ENCODE measurements at regions not wholly inside any gene's neighbourhood (a gene's known extent, or its start where the extent isn't known, plus 50 kb on each side); places are given as distances from the start of the nearest gene placed in this dataset.

GRCh38 chr16:86768228-86768791 is 190.0 kb downstream of the FOXL1 start:
- Histone ChIP-seq H3K27me3 (ENCODE audit: control insufficient read depth, insufficient read depth, low read length) (no peaks in the 10 kb centered on the region), H3K79me2 (no peaks in the 10 kb centered on the region), H3K36me3 (ENCODE audit: control insufficient read depth, insufficient read depth, low read length) (no peaks in the 10 kb centered on the region), H3K27ac (no peak overlapping the region), H3K4me3 (ENCODE audit: low read depth, low read length) (no peak overlapping the region), H3K4me1 (no peaks in the 10 kb centered on the region), H3K4me2 (ENCODE audit: low read length) (no peak overlapping the region), H3K9ac (no peak overlapping the region), H3K9me3 (ENCODE audit: control insufficient read depth, low read length) (no peaks in the 10 kb centered on the region), H2AFZ (no peak overlapping the region)
- TF ChIP-seq CTCF (IDR thresholded peaks at IDR 0.05) = no peak

GRCh38 chr16:86768999-86769398 is 190.7 kb downstream of the FOXL1 start:
- H3K27me3 ChIP-seq (ENCODE audit: control insufficient read depth, insufficient read depth, low read length) = no peaks in the 10 kb centered on the region
- H3K27ac ChIP-seq = no peak overlapping the region
- no peaks in the 10 kb centered on the region for H3K36me3 ChIP-seq (ENCODE audit: control insufficient read depth, insufficient read depth, low read length)
- no peak overlapping the region for H3K9ac ChIP-seq
- no peak overlapping the region for H3K4me2 ChIP-seq (ENCODE audit: low read length)
- no peak for TF ChIP-seq CTCF (IDR thresholded peaks at IDR 0.05)
- no peak overlapping the region for H3K4me3 ChIP-seq (ENCODE audit: low read depth, low read length)
- H3K9me3 ChIP-seq (ENCODE audit: control insufficient read depth, low read length) = no peaks in the 10 kb centered on the region
- H2AFZ ChIP-seq = no peak overlapping the region
- no peaks in the 10 kb centered on the region for H3K4me1 ChIP-seq
- no peaks in the 10 kb centered on the region for H3K79me2 ChIP-seq

- Histone ChIP-seq H3K27me3 (ENCODE audit: control insufficient read depth, insufficient read depth, low read length) (no peaks in the 10 kb centered on the region), H3K36me3 (ENCODE audit: control insufficient read depth, insufficient read depth, low read length) (no peaks in the 10 kb centered on the region), H3K9ac (no peak overlapping the region), H3K4me1 (no peaks in the 10 kb centered on the region), H2AFZ (no peak overlapping the region), H3K4me3 (ENCODE audit: low read depth, low read length) (no peak overlapping the region), H3K4me2 (ENCODE audit: low read length) (no peak overlapping the region), H3K27ac (no peak overlapping the region), H3K9me3 (ENCODE audit: control insufficient read depth, low read length) (no peaks in the 10 kb centered on the region), H3K79me2 (no peaks in the 10 kb centered on the region)
- TF ChIP-seq CTCF (IDR thresholded peaks at IDR 0.05) = no peak
Observed at GRCh38 chr16:86771506-86772460, 193.4 kb downstream of the FOXL1 start.

- H2AFZ ChIP-seq = no peak overlapping the region
- H3K9me3 ChIP-seq (ENCODE audit: control insufficient read depth, low read length) = no peaks in the 10 kb centered on the region
- H3K4me1 ChIP-seq = no peaks in the 10 kb centered on the region
- no peaks in the 10 kb centered on the region for H3K79me2 ChIP-seq
- no peak overlapping the region for H3K4me3 ChIP-seq (ENCODE audit: low read depth, low read length)
- H3K9ac ChIP-seq = no peak overlapping the region
- H3K27me3 ChIP-seq (ENCODE audit: control insufficient read depth, insufficient read depth, low read length) = no peaks in the 10 kb centered on the region
- no peak overlapping the region for H3K4me2 ChIP-seq (ENCODE audit: low read length)
- no peaks in the 10 kb centered on the region for H3K36me3 ChIP-seq (ENCODE audit: control insufficient read depth, insufficient read depth, low read length)
- no peak overlapping the region for H3K27ac ChIP-seq
- no peak for TF ChIP-seq CTCF (IDR thresholded peaks at IDR 0.05)
Observed at GRCh38 chr16:86772671-86773353, 194.5 kb downstream of the FOXL1 start.
